ENCODE measurements at regions not wholly inside any gene's neighbourhood (a gene's known extent, or its start where the extent isn't known, plus 50 kb on each side); places are given as distances from the start of the nearest gene placed in this dataset.
A peak's percentile ranks its signal among the peaks of the same experiment; 100 is the strongest.

DNA sequence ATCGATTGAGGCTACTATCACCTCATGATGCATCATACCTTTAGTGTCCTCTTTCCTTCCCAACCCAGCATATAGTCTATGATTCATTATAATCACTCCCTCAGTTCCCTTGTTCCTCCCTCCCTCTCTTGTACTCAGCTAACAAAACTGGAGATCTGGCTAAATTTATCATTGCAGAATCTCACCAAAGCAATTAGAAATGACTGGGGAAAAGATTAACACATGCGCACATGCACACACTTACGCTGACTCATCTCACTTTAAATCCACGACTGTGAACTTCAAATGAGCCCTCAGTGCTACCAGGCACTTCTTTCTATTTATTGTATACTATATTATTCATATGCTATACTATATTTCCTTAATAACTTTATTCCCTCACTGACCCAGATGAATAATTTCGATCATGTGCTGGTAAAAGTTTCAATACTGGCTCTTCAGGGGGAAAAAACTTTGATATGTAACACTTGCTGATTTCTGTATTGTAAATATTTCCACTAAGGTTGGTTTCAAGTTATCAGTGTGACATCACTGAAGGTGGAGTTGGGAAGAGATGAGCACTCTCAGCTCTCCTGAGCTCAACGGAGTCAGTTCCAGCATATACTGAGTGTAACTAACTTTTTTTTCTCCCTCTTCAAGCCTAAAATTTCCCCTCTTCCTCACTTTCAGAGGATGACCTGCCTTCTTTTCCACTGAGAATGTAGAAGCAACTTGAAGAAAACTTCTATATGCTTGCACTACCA, 613.7 kb upstream of the B3GALT2 start:
- DNase-seq = no peak

DNA sequence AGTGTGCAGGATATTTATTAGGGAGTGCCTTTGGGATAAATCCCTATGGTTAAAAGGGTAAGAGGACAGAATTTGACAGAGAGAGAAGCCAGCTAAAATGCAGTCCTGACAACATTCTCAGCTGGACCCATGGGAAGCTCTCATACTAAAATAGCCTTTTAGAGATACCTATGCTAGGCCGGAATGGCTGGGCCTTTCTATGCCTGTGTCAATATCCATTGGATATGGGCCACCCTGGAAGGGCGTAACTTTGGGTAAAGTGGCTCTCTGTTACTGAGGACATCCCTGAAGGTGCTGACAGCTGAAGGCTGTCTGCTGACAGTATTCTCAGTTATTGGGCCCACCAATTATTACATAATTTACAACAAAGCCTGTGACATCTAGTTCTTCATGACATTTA, 613.0 kb upstream of the B3GALT2 start:
- DNase-seq = no peak

DNA sequence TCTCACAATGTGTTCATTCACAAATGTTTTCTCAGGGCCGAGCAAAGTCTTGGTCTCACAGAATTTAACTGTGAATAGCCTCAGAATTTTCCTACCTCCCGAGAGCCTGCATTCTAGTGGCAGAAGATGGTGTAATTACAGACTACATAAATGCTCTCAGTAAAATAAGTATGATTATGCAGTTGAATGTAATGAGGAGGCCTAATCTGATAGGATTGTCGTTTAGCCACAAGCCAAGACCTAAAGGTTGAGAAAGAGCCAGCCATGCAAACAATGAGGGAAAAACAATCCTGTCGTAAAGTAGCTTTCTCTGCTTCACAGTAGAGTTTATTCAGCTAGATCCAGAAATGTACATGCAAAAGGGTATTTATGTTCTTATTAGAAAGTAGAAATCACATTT, 607.8 kb upstream of the B3GALT2 start:
- peak; percentile 3 for DNase-seq

DNA sequence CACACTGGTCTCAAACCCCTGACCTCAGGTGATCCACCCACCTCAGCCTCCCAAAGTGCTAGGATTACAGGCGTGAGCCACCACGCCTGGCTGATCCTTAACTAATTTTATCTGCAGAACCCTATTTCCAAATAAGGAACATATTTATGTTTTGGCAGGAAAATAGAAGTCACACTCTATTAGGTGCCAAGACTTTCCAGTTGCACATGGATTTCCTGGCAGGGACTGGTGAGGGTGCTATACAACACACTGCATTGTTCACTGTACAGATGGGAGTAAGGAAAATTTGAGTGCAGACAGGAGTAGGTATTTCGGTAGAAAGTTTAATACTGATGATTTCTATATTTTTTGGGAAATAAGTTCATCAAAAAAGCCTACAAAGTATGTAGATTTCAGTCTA, 605.3 kb upstream of the B3GALT2 start:
- DNase-seq = no peak

- no peak for DNase-seq
Measured at GRCh38 chr1:193787061-193787460, 600.6 kb upstream of the B3GALT2 start.

DNA sequence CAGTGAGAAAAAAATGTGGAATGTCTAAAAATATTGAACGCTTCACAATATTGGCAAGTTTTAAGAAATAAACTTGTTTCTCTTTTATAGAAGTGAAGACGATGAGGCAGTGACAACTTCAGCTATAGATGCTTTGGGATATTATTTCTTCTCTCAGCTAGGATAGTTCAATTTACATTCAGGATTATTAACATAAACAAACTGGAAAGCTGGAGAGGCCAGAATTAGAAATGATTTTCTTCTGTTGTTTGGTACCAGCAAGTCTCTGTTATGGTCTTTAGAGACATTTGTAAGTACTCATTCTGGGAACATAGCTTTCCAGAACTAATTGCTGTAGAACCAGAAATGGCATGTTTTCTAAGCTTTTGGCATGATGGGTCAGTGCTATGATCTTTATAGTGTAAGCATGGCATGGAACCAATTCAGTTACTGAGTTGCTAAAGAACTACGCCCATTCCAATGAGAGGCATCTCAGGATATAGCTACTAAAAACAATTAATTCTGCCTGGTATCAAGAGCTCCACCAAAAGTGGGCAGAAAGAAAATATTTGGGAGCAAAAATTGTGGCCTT, 599.5 kb upstream of the B3GALT2 start:
- DNase-seq = no peak

DNA sequence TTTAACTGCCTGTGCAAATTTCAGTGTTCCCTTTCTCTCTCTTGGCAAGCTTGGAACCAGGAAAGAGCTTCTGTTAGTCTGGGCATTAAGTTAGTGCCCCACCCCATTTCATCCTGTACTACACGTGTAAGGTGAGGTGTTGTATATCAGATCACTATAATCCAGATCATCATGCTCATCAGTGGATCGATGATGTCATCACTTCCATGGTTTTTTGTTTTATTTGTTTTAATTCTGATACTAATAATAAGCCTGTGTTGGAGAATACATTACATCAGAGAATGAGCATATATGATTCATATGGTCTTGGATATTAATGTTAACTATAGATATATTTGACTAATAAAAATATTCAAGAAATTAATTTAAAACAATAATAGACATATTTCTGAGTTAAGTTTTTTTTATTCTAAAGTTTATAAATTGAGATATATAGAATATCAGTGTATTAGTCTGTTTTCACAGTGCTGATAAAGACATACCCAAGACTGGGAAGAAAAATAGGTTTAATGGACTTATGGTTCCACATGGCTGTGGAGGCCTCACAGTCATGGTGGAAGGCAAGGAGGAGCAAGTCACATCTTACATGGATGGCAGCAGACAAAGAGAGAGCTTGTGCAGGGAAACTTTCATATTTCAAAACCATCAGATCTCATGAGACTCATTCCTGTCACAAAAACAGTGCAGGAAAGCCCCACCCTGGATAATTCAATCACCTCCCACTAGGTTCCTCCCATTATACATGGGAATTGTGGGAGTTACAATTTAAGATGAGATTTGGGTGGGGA, 588.3 kb upstream of the B3GALT2 start:
- no peak for DNase-seq

DNA sequence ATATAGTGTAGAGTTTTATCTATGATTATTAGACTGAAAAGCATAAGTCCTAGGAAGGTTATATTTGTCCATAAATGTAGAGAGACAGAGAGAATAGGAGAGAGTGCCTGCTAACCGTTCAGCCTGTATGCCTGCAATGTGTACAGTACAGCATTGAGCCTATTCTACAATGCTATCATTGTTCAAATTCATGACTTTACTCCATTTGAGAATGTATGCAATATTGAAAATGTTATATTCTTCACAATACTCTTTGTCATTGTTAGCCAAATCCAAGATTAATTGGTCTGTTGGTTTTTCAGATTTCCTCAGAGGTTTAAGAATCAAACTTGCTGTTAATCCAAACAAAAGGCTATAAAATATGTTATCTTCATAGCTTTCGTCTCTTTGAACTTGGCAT, 585.2 kb upstream of the B3GALT2 start:
- DNase-seq = no peak

- no peak for DNase-seq
Measured at GRCh38 chr1:193769651-193770050, 583.2 kb upstream of the B3GALT2 start.

DNA sequence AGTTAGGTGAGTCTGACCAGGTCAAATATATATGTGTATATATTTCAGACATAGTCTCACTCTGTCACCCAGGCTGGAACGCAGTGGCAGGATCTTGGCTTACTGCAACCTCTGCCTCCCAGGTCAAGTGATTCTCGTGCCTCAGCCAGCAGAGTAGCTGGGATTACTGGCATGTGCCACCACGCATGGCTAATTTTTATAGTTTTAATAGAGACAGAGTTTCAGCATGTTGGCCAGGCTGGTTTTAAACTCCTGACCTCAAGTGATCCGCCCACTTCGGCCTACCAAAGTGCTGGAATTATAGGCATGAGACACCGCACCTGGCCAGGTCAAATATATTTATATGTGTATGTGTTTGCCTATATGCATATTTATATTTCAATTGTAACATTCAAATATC, 581.5 kb upstream of the B3GALT2 start:
- DNase-seq = no peak

GRCh38 chr1:193766329-193766728, 579.9 kb upstream of the B3GALT2 start:
- DNase-seq = no peak

DNA sequence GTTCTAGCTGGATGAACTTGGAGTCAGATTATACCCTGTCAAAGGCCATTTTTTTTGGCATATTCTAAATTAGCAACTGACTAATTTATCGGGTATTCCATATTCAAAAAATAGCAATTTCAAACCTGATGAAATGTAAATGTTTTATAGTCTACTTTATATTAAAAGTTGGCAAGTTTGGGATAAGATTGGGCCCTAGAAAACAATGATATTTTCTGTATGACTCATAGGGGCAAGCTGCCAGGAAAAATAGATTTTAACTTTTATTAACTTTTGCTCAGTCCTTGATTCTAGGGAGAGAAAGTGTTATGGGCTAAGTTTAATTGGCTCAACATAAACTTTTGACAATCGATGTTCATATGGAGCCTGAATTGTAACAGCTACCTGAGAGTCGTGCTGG, 576.9 kb upstream of the B3GALT2 start:
- DNase-seq = peak; percentile 5

DNA sequence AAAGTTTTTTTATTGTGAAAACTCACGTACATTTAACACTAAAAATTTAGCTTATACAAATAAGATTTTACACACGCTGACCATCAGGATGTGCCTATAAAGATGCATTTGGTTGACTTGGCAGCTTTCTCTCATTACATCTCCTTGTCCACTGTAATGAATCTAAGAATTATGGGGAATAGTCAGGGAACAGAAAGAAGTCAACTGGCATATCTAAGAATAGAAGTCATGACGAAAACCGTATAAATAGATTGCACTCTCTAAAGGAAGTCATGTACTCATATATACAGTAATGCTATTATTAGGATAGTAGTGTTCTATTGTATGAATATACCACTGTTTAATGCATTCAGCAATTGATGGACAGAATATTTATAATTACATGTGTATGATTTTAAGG, 575.8 kb upstream of the B3GALT2 start:
- DNase-seq = no peak

GRCh38 chr1:193755441-193755840, 569.0 kb upstream of the B3GALT2 start:
- no peak for DNase-seq

DNA sequence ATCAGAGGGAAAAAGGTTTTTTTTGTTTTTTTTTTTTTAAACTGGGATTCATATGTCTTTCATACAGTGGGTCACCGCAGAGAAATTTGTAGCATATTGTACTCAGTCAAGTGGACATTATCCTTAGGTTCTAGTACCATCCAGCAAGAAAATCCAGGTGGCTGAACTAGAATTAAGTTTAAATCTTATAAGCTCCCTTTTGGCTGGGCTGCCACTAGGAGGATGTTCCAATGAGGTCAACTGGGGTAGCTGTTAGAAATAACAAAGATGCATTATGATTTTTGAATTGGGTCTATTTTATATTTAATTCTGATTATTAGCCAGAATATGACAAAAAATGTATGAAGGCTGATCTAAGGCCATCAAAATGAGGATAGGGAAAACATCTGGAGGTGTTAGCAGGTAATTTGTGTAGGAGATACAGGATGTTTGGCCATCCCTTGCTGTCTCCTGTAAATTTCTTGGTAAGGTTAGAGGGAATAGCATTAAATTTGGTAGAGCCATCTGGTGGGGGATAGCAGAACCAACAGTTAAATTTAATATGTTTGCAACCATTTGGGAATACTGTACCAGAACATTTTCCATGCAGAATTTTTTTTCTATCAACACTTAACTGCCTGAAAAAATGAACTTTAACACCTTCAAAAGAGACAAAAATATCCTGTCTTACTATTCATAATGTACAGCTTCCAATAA, 568.5 kb upstream of the B3GALT2 start:
- DNase-seq = peak; percentile 5

DNA sequence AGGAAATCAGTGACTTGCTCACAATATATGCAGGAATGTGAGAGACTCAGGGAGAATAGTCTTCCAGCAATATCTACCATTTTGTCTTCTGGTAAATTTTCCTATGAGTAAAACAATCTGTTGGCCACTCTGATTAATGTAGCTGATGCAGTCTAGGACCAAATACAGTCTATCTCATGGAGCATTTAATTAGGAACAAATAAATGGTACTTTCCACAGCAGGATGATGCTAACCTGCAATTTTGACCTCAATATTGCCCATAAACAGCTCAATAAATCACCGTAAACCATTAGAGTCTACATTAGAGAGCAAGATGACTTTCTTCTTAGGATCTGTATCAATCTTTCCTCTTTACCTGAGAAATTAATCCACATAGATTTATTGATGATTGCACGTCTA, 567.7 kb upstream of the B3GALT2 start:
- DNase-seq = no peak

DNA sequence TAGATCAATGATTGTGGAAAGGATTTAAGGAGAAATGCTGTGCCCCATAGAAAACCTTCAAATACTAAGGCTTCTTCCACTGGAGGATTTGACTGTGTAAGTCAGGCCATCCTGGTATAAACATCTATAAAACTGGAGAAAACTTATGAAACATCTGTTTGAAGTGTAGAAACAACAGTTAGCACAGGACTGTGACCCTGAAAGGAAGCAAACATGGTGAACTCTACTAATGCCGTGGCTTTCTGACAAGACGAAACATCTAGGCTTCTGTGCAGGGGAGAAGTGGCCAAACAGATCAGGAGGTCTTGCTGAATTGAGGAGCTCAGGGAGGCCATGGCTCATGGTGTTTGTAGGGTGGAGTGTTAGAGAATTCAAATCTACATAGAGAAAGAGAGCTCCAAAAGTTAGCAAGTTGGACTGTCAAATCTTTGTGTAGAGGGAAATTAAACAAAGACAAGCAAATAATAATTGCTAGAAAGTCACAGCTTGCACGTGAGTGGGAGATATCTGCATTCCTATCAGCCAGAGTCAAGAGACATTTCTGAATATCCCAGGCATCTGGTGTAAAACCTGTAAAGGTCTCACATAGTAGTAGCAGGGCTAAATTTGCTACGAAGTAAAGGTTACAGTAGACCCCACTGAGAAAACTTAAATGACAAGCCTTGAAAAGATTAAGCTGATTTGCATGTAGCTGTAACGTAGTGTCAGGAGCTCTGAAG, 566.8 kb upstream of the B3GALT2 start:
- no peak for DNase-seq

DNA sequence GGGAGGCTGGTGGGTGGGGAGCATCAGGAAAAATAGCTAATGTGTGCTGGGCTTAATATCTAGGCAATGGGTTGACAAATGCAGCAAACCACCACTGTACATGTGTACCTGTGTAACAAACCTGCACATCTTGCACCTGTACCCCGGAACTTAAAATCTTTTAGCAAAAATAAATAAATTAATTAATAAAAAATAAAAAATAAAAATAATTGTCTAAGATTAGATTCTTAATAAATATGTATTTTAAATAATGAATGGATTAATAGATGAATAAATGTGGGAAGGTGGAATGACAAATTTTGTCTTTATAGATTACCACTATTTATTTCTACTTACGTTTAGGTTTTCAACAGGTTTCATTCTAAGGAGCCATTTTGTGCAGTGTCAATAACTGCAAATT, 563.5 kb upstream of the B3GALT2 start:
- no peak for DNase-seq

GRCh38 chr1:193747579-193747978, 561.2 kb upstream of the B3GALT2 start:
- peak; percentile 44 for DNase-seq

GRCh38 chr1:193741228-193741627, 554.8 kb upstream of the B3GALT2 start:
- no peak for DNase-seq

GRCh38 chr1:193740762-193741161, 554.3 kb upstream of the B3GALT2 start:
- no peak for DNase-seq

GRCh38 chr1:193736507-193736906, 550.1 kb upstream of the B3GALT2 start:
- DNase-seq = no peak

DNA sequence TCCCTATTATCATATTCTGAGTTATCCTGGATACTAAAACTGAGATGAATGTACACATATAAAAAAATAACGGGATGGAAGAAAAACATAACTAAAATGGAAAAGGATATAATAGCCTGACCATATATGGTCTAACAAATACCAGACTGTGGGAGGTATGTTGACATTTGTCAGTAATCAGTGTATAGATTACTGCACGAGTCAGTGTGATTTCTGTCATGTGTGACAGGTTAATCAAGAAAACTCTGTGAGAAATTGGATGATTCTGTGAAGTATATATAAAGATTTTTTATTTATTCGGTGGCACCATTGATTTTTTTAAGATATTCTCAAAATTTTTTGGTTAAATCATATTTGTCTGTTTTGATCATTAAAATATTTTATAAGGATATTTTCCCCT, 547.3 kb upstream of the B3GALT2 start:
- DNase-seq = no peak

Measured in HCEC 1CT (cell line).